ENCODE measurements at regions not wholly inside any gene's neighbourhood (a gene's known extent, or its start where the extent isn't known, plus 50 kb on each side); places are given as distances from the start of the nearest gene placed in this dataset.
"Not testable (repeated sequence)": the region's sequence is repeated elsewhere in the genome, so short reads cannot be mapped to it uniquely, and the experiment has no call there.

DNA sequence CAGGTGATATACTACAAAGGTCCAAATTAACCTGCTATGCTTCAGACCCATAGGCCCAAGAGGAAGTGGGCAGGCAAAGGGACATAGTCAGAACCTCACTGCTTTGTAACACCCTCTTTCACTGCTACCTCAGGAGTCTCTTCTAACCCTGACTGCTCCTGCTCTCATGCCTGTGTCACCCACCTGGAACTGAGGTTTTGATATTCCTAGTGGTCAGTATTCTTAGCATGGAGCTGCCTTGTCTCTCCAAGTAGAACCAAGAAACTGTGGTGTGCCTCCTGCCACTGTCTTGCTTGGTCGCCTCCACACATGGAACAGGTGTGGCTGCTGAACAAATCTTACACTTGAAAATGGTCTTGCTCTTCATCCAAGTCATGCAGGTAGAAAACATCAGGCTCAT lies 677.5 kb downstream of the XPNPEP1 start:
- H3K4me1 Mint-ChIP-seq, result no peaks in the 10 kb centered on the region
- no peak overlapping the region for H3K27ac Mint-ChIP-seq
- no peaks in the 10 kb centered on the region for H3K27me3 Mint-ChIP-seq
- ATAC-seq (ENCODE audit: low read depth in 2 of 2), result no peak
- peaks cover 4 to 14% (median 9%) of the 10 kb centered on the region in 7 donors for H3K9me3 Mint-ChIP-seq
- H3K4me3 Mint-ChIP-seq, result no peak overlapping the region
- no peak for DNase-seq
- no peaks in the 10 kb centered on the region for H3K36me3 Mint-ChIP-seq

DNA sequence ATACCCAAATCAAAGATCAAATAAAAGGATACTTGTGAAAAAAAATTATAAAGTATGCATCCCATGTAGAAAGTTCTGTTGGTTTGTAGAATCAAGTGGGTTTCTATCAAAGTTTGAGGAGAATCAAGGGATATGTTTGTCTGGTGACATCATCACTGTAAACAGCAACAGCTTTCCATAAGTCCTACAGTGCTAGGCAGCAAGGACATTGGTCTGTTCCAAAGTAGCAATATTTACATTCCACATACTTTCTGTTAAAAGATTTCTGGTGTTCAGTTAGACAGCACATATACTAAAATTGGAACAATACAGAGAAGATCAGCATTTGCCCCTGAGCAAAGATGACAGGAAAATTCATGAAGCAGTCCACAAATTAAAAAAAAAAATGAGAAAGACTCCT lies 683.9 kb downstream of the XPNPEP1 start:
- Mint-ChIP-seq H3K4me1 (no peaks in the 10 kb centered on the region), H3K27me3 (no peaks in the 10 kb centered on the region), H3K9me3 (peaks cover 4 to 11% (median 7%) of the 10 kb centered on the region in 7 donors), H3K27ac (no peak overlapping the region), H3K4me3 (no peak overlapping the region), H3K36me3 (no peaks in the 10 kb centered on the region)
- ATAC-seq (ENCODE audit: low read depth in 2 of 2), result no peak
- DNase-seq, result no peak

DNA sequence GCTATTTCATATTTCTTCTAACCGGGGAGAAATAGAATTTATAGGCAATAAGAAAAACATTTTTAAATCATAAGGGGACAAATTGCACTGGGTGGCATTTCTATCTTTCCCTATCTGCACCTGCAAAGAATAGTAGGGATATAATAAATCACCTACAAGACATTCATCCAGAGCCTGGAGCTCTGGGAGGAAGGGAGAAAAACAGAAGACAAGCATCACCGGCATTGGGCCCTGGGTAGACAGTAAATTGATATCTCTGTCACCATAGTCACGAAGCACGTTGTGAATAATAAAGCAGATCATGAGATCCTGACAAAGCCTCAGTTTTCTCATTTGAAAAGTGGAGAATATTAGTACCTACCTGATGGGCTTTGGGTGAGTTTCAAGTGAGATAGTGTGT lies 685.6 kb downstream of the XPNPEP1 start:
- ATAC-seq (ENCODE audit: low read depth in 2 of 2) (no peak), DNase-seq (no peak)
- Mint-ChIP-seq H3K36me3 (no peaks in the 10 kb centered on the region), H3K4me1 (no peaks in the 10 kb centered on the region), H3K9me3 (peaks cover 0 to 6% (median 3%) of the 10 kb centered on the region in 7 donors), H3K27me3 (no peaks in the 10 kb centered on the region), H3K27ac (no peak overlapping the region), H3K4me3 (no peak overlapping the region)

DNA sequence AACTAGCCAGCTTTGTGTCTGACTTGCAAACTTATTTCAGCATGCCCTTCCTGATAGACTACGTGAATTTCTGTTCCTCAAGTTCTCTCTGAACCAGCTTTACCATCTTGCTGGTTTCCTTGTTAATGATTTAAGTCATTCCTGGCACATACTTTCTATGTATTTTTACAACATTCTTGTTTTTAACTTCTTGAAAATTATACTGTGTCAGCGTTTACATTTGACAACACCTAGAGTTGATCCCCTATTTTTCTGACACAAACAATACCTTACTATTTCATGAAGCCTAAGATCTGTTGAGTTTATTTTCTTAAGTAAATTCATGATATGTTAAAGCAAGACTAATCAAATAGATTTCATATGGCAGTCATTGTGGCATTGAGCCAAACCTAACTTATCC lies 686.3 kb downstream of the XPNPEP1 start:
- Mint-ChIP-seq H3K9me3 (peaks cover 0 to 6% (median 3%) of the 10 kb centered on the region in 7 donors), H3K27me3 (no peaks in the 10 kb centered on the region), H3K27ac (no peak overlapping the region), H3K4me3 (no peak overlapping the region), H3K4me1 (no peaks in the 10 kb centered on the region), H3K36me3 (no peaks in the 10 kb centered on the region)
- ATAC-seq (ENCODE audit: low read depth in 2 of 2) (no peak), DNase-seq (no peak)

DNA sequence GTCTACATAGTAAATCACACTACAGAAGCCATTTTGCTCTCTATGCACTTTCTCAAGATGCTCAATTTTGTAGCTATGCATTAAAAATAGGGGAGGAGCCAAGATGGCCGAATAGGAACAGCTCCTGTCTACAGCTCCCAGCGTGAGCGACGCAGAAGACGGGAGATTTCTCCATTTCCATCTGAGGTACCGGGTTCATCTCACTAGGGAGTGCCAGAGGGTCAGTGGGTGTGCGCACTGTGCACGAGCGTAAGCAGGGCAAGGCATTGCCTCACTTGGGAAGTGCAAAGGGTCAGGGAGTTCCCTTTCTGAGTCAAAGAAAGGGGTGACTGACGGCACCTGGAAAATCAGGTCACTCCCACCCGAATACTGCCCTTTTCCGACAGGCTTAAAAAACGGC lies 699.8 kb downstream of the XPNPEP1 start:
- not testable (repeated sequence) for H3K27me3 Mint-ChIP-seq; H3K4me1 Mint-ChIP-seq; H3K4me3 Mint-ChIP-seq; H3K9me3 Mint-ChIP-seq; ATAC-seq (ENCODE audit: low read depth in 2 of 2); H3K27ac Mint-ChIP-seq; DNase-seq; H3K36me3 Mint-ChIP-seq

DNA sequence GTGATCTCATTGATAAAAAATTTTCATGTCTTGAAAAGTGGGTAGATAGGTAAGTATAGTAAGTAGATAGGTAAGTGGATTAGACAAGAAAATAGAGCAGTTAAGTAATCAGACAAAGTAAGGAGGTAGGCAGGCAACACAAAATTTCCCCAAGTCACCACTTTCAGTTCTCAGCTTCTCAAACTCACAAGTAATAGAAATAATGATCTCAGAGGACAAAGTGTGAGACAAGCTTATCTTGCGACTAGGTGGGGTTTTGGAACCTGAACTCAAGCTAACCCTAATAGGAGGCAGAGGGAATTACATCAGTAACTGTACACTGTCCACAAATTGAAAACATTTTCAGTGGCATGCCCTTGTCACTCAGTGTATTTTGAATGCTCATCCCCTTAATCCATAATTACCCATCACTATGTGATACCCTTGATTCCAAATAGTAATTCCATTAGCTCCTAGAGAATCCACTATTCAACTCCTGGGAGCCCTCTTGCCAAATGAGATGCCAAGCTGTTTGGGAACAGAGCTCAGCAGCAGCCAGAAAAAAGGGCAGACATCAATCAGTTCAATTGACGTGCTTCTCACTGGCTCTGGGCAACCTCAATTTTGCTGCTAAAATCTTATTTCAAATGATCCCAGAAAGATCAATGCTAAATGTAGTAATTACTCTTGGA lies 703.2 kb downstream of the XPNPEP1 start:
- Mint-ChIP-seq H3K27ac (no peak overlapping the region), H3K4me3 (no peak overlapping the region), H3K4me1 (no peaks in the 10 kb centered on the region), H3K36me3 (no peaks in the 10 kb centered on the region), H3K9me3 (peaks cover 0 to 7% (median 0%) of the 10 kb centered on the region in 7 donors), H3K27me3 (no peaks in the 10 kb centered on the region)
- ATAC-seq (ENCODE audit: low read depth in 2 of 2), result no peak
- no peak for DNase-seq

DNA sequence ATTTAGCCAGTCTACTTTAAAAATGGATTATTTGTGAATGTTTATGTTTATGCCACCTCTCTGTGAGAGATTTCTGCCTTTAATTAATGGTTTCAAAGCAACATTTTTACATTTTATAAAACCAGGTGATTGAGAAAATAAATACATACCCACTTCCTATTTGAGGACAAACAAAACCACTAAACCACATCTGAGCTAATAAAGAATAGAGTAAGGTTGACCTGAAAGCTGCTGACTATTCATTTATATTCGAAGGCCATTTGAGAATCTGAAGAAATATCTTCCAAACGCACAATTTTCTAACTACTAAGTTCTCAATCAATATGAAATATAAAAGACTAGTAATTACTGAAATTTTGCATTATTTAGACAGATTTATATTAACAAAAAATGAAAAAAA lies 705.1 kb downstream of the XPNPEP1 start:
- peaks cover 0 to 7% (median 0%) of the 10 kb centered on the region in 7 donors for H3K9me3 Mint-ChIP-seq
- DNase-seq, result no peak
- H3K4me3 Mint-ChIP-seq, result no peak overlapping the region
- no peaks in the 10 kb centered on the region for H3K36me3 Mint-ChIP-seq
- ATAC-seq (ENCODE audit: low read depth in 2 of 2), result no peak
- H3K27me3 Mint-ChIP-seq, result no peaks in the 10 kb centered on the region
- H3K4me1 Mint-ChIP-seq, result no peaks in the 10 kb centered on the region
- no peak overlapping the region for H3K27ac Mint-ChIP-seq

DNA sequence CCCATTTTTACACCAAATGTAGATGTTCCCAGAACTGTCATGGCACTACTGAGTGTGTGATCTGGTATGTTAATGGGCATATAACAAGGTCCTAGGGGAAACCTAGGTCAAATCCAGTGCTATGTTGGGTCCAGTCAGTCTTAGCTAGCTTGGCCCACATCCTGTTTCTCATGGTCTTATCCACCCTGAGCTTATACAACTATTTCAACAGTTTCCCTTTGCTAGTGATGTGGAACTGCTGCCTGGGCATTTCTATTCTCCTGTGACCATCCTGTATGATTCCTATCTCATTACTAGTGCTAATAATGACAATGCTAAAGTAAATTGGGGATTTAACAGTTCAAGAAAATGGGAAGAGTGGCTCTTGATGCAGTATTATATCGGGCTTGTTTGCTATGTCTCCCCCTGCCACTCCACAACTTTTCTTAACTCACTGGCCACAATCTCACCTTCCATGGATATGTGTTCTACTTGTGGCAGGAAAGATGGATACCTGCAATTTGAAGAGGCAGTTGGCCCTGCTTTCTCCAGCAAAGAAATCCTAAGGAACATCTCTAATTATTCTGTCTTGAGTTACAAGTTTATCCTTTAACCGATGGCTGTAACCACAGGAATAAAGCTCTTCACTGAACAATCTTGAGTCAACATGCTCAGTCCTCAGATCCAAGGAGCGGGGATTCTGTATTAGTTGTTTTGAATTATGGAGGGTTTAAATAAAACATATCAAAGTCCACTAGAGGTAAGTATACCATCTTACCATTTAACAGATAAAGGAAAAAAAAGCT lies 707.8 kb downstream of the XPNPEP1 start:
- Mint-ChIP-seq H3K4me3 (no peak overlapping the region), H3K27me3 (no peaks in the 10 kb centered on the region), H3K36me3 (no peaks in the 10 kb centered on the region), H3K4me1 (no peaks in the 10 kb centered on the region), H3K9me3 (peaks cover 0 to 4% (median 3%) of the 10 kb centered on the region in 7 donors), H3K27ac (no peak overlapping the region)
- no peak for ATAC-seq (ENCODE audit: low read depth in 2 of 2)
- DNase-seq, result no peak

DNA sequence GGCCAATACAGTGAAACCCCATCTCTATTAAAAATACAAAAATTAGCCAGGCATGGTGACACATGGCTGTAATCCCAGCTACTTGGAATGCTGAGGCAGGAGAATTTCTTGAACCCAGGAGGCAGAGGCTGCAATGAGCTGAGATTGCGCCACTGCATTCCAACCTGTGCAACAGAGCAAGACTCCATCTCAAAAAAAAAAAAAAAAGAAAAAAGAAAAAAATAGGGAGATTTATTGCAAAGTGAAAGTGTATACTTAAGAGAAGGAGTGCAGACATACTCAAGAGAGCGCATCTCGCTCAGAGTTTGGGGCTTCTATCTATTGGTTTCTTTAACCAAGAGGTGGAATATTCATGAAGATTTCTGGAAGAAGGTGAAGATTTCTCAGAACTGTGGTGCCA lies 708.4 kb downstream of the XPNPEP1 start:
- not testable (repeated sequence) for ATAC-seq (ENCODE audit: low read depth in 2 of 2); H3K9me3 Mint-ChIP-seq; H3K27me3 Mint-ChIP-seq; H3K36me3 Mint-ChIP-seq; H3K4me3 Mint-ChIP-seq; H3K4me1 Mint-ChIP-seq; DNase-seq; H3K27ac Mint-ChIP-seq

DNA sequence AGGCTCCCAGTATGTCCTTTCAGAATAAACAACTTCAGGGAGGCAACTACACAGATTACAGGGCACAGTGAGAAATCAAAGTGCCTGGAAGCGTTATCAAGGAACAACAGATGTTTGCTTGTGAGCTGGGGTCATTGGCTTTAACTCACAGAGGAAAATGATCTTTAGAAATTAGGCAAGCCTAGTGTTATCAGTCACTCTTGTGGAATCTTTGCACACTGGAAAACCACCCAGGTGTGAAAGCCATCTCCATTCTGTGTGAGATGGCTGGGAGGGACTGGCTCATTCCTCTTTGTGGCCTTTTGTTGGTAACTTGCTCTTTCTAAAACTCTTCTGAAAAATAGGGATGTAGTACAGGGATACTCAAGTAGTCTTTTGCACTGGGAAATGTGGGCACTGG lies 716.0 kb downstream of the XPNPEP1 start:
- peak overlapping the region in 1 of 6 donors; percentile 28 for H3K27ac Mint-ChIP-seq
- H3K27me3 Mint-ChIP-seq, result no peaks in the 10 kb centered on the region
- no peaks in the 10 kb centered on the region for H3K4me1 Mint-ChIP-seq
- no peak for DNase-seq
- ATAC-seq (ENCODE audit: low read depth in 2 of 2), result no peak
- H3K9me3 Mint-ChIP-seq, result peaks cover 0 to 6% (median 1%) of the 10 kb centered on the region in 7 donors
- no peaks in the 10 kb centered on the region for H3K36me3 Mint-ChIP-seq
- H3K4me3 Mint-ChIP-seq, result no peak overlapping the region

DNA sequence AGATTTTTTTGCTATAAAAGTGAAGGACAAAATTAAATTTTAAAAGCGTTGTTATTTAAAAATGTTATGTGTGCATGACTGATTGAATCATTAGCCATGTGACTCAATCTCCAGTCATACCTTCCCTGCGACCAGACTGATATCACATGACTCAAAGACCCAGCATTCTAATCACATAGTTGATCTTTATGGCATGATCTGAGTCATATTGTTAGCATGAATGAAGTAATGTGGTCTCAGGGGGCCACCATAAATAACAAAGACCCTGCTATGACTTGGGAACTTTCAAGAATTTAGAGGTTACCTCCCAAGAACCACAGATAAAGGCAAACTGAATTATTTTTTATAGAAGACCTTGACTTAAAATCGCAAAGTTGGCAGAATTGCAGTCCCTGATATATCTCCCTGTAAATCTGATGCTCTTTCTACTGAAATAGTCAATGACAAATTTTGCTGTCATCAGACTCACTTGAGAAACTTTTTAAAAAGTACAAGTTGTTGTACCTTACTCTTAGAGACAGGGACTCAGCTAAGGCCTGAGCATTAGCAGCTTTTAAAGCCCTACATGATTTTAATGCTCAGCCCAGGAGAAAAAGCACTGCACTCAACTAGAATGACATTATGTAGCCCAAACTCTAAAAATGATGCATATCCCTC lies 717.3 kb downstream of the XPNPEP1 start:
- Mint-ChIP-seq H3K4me1 (no peaks in the 10 kb centered on the region), H3K36me3 (no peaks in the 10 kb centered on the region), H3K9me3 (peaks cover 0 to 6% (median 1%) of the 10 kb centered on the region in 7 donors), H3K4me3 (no peak overlapping the region), H3K27ac (no peak overlapping the region), H3K27me3 (no peaks in the 10 kb centered on the region)
- ATAC-seq (ENCODE audit: low read depth in 2 of 2), result no peak
- no peak for DNase-seq

DNA sequence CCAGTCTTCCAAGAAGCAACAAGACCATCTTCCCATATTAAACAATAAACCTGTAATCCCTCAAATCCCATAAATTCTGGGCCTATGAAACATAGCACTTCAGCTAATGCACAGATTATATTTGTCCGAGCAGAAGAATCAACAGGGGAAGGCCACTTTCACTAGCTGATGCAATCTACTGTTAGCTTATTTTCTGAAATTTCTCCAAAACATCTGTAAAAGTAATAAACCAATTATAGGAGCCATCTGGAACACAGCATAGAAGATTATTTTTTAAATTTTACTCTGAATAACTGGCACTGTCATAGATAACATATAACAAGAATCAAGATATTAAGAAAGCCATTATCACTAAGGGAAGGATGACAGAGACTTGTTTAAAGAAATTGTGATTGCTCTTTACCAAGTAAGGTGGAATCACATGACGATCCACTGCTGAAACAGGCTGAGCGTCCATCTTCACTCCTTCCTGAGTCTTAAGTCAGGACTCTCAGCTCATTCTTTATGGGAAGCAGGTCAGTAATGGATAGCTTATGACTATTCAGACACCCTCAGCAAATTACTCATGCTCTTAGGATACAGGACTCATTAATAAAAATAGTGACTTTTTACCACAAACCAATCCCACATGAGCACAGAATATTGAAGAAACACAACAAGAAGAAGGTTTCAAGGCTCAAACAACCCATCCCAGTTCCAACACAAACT lies 719.5 kb downstream of the XPNPEP1 start:
- H3K9me3 Mint-ChIP-seq, result peaks cover 0 to 3% (median 0%) of the 10 kb centered on the region in 7 donors
- no peak overlapping the region for H3K4me3 Mint-ChIP-seq
- no peak for DNase-seq

DNA sequence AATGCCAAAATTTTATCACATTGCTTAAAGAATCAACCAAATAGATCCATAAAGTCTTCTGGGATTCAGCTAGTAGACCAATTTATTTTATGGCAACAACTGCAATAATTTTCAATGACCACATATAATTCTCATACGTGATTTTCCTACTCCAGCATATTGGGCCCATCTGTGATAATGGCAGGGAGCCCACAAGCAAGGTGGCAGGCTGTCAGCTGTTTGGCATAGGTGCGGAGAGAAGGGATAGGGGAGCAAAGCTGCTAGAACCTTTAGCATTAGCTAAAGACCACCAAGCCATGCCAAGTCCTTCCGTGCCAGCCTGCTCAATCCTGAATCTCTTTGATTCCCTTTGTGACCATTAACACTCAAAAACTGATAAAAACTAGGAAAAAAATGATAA lies 721.2 kb downstream of the XPNPEP1 start:
- H3K27ac Mint-ChIP-seq, result no peak overlapping the region
- no peaks in the 10 kb centered on the region for H3K27me3 Mint-ChIP-seq
- H3K9me3 Mint-ChIP-seq, result peaks cover 0 to 8% (median 0%) of the 10 kb centered on the region in 7 donors
- no peak overlapping the region for H3K4me3 Mint-ChIP-seq
- ATAC-seq (ENCODE audit: low read depth in 2 of 2) (no peak), DNase-seq (no peak)
- H3K36me3 Mint-ChIP-seq, result no peaks in the 10 kb centered on the region
- H3K4me1 Mint-ChIP-seq, result no peaks in the 10 kb centered on the region

More for the DNA sequence above, 719.5 kb downstream of the XPNPEP1 start:
- H3K36me3 Mint-ChIP-seq, result no peaks in the 10 kb centered on the region
- no peaks in the 10 kb centered on the region for H3K27me3 Mint-ChIP-seq
- no peaks in the 10 kb centered on the region for H3K4me1 Mint-ChIP-seq
- H3K27ac Mint-ChIP-seq, result peak overlapping the region in 1 of 6 donors; percentile 64
- no peak for ATAC-seq (ENCODE audit: low read depth in 2 of 2)

Measured in naive B cell (primary cell).